ENCODE measurements at regions not wholly inside any gene's neighbourhood (a gene's known extent, or its start where the extent isn't known, plus 50 kb on each side); places are given as distances from the start of the nearest gene placed in this dataset.

DNA sequence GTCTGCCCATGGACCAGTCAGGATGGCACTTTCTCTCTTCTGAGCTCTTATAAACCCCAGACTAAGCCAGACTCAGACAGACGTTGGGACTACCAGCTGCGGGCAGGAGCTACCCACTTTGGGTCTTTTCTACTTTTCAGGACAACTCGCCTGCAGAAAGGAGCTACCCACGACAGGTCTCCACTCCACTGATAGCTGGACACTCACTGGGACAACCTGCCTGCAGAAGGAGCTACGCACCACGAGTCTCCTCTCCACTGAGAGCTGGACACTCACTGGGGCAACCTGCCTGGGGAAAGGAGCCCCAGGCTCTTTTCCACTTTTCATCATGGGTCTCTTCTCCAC is 1440.2 kb upstream of the ACO1 start:
- TF ChIP-seq, protein P1, sequence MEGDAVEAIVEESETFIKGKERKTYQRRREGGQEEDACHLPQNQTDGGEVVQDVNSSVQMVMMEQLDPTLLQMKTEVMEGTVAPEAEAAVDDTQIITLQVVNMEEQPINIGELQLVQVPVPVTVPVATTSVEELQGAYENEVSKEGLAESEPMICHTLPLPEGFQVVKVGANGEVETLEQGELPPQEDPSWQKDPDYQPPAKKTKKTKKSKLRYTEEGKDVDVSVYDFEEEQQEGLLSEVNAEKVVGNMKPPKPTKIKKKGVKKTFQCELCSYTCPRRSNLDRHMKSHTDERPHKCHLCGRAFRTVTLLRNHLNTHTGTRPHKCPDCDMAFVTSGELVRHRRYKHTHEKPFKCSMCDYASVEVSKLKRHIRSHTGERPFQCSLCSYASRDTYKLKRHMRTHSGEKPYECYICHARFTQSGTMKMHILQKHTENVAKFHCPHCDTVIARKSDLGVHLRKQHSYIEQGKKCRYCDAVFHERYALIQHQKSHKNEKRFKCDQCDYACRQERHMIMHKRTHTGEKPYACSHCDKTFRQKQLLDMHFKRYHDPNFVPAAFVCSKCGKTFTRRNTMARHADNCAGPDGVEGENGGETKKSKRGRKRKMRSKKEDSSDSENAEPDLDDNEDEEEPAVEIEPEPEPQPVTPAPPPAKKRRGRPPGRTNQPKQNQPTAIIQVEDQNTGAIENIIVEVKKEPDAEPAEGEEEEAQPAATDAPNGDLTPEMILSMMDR (IDR thresholded peaks at IDR 0.05; ENCODE audit: partially characterized antibody, unreplicated experiment), result no peak
- Mint-ChIP-seq H3K4me1 (ENCODE audit: low read depth, unreplicated experiment) (no peaks in the 10 kb centered on the region), H3K36me3 (ENCODE audit: unreplicated experiment) (no peaks in the 10 kb centered on the region), H3K4me3 (ENCODE audit: unreplicated experiment) (no peak overlapping the region), H3K27ac (ENCODE audit: unreplicated experiment) (no peak overlapping the region), H3K9me3 (ENCODE audit: unreplicated experiment) (no peaks in the 10 kb centered on the region), H3K27me3 (ENCODE audit: unreplicated experiment) (no peaks in the 10 kb centered on the region)
- no peak for DNase-seq

- Mint-ChIP-seq H3K36me3 (ENCODE audit: unreplicated experiment) (no peaks in the 10 kb centered on the region), H3K4me3 (ENCODE audit: unreplicated experiment) (no peak overlapping the region), H3K27ac (ENCODE audit: unreplicated experiment) (no peak overlapping the region), H3K4me1 (ENCODE audit: low read depth, unreplicated experiment) (no peaks in the 10 kb centered on the region), H3K9me3 (ENCODE audit: unreplicated experiment) (no peaks in the 10 kb centered on the region), H3K27me3 (ENCODE audit: unreplicated experiment) (no peaks in the 10 kb centered on the region)
- no peak for DNase-seq
- TF ChIP-seq, protein P1 (IDR thresholded peaks at IDR 0.05; ENCODE audit: partially characterized antibody, unreplicated experiment), result no peak
Measured at GRCh38 chr9:30944741-30945280, 1439.6 kb upstream of the ACO1 start.

DNA sequence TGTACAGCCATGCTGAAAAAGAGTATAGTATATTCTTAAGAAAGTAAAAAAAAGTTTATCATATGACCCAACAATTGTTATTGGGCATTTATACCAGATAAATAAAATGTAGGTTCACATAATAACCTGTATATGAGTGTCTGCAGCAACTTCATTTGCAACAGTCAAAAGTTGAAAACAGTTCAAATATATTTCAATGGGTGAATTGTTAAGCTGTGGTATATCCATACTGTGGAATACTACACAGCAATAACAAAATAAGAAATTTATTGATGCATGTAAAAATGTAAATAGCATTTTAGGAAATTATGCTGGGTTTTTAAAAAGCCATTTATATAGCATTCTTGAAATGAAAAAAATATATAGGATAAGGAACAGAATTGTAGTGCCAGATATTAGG is 1420.1 kb upstream of the ACO1 start:
- TF ChIP-seq, protein P1 (IDR thresholded peaks at IDR 0.05; ENCODE audit: partially characterized antibody, unreplicated experiment), result no peak
- peaks cover 3% of the 10 kb centered on the region for H3K4me1 Mint-ChIP-seq (ENCODE audit: low read depth, unreplicated experiment)
- H3K4me3 Mint-ChIP-seq (ENCODE audit: unreplicated experiment), result no peak overlapping the region
- H3K36me3 Mint-ChIP-seq (ENCODE audit: unreplicated experiment), result no peaks in the 10 kb centered on the region
- H3K27ac Mint-ChIP-seq (ENCODE audit: unreplicated experiment), result no peak overlapping the region
- no peak for DNase-seq
- no peaks in the 10 kb centered on the region for H3K27me3 Mint-ChIP-seq (ENCODE audit: unreplicated experiment)
- peaks cover 1% of the 10 kb centered on the region for H3K9me3 Mint-ChIP-seq (ENCODE audit: unreplicated experiment)

DNA sequence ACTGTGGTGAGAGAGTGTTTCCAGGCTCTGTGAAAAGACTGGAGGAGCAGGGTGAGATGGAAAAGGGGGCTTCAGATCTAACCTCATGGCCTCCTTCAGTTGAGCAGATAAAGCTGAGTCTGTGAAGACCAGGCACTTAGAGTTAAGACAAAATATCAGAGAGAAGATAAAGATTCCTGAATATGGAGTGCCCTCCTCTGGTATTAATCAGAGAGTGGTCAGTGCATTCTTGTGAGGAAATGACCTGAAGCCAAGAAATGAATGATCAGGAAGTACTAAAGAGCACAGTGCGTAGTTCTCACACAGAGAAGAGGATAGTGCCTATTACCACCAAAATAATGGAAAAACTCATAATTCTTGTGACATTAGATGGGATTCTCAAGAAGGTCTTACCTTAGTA is 1417.0 kb upstream of the ACO1 start:
- Mint-ChIP-seq H3K27me3 (ENCODE audit: unreplicated experiment) (no peaks in the 10 kb centered on the region), H3K9me3 (ENCODE audit: unreplicated experiment) (no peaks in the 10 kb centered on the region), H3K36me3 (ENCODE audit: unreplicated experiment) (no peaks in the 10 kb centered on the region), H3K4me1 (ENCODE audit: low read depth, unreplicated experiment) (peaks cover 1% of the 10 kb centered on the region), H3K27ac (ENCODE audit: unreplicated experiment) (no peak overlapping the region), H3K4me3 (ENCODE audit: unreplicated experiment) (no peak overlapping the region)
- DNase-seq, result no peak
- TF ChIP-seq, protein P1 (IDR thresholded peaks at IDR 0.05; ENCODE audit: partially characterized antibody, unreplicated experiment), result no peak

DNA sequence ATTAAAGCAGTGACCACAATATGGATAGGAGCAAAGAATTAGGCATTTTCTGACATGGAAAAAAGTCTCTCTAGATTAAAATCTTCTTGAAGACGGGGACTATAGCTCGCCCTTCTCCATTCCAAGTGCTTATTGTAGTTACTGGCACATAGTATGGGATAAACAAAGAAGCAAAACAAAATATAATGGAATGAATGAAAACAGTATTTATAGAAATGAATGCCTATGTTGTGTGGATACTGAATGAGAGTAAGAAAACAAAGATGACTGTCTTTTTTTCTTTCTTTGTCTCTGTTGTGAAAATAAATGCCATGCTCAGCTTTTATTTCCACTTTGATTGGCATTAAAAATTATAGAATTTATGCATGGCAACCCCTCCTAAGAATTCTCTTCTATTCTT is 1414.3 kb upstream of the ACO1 start:
- Mint-ChIP-seq H3K36me3 (ENCODE audit: unreplicated experiment) (no peaks in the 10 kb centered on the region), H3K4me1 (ENCODE audit: low read depth, unreplicated experiment) (no peaks in the 10 kb centered on the region)

More for the DNA sequence above, 1414.3 kb upstream of the ACO1 start:
- Mint-ChIP-seq H3K4me3 (ENCODE audit: unreplicated experiment) (no peak overlapping the region), H3K27ac (ENCODE audit: unreplicated experiment) (no peak overlapping the region), H3K9me3 (ENCODE audit: unreplicated experiment) (no peaks in the 10 kb centered on the region), H3K27me3 (ENCODE audit: unreplicated experiment) (no peaks in the 10 kb centered on the region)
- TF ChIP-seq, protein P1 (IDR thresholded peaks at IDR 0.05; ENCODE audit: partially characterized antibody, unreplicated experiment), result no peak
- no peak for DNase-seq
